ENCODE measurements at regions not wholly inside any gene's neighbourhood (a gene's known extent, or its start where the extent isn't known, plus 50 kb on each side); places are given as distances from the start of the nearest gene placed in this dataset.
"Not testable (repeated sequence)": the region's sequence is repeated elsewhere in the genome, so short reads cannot be mapped to it uniquely, and the experiment has no call there.

- intact Hi-C loops (cut with micrococcal nuclease) = no loop called here
Observed at GRCh38 chr5:56763711-56764466, 51.5 kb upstream of the MAP3K1 start.

GRCh38 chr5:56763182-56763581, 52.2 kb upstream of the MAP3K1 start:
- intact Hi-C loops (cut with micrococcal nuclease) = no loop called here

- intact Hi-C loops (cut with micrococcal nuclease) = no loop called here
Observed at GRCh38 chr5:56761151-56761885, 54.0 kb upstream of the MAP3K1 start.

DNA sequence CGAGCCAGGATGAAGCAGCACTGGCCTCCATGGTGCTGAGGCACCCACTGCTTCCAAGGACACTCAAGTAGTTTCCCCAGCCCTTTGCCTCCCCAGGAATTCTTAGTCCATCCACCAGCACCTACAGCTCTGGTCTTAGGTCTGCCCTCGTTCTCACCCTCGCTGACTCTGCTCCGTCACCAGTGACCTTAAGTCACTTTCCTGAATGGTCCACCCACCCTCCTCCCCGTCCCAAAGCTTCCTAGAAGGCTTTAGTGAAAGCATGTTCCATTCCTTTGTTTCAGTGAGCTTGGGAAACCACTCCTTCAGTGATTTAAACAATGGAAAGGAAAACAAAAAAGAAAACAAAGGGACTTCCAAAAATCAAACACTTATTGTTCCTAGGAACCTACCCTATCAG, 54.6 kb upstream of the MAP3K1 start:
- intact Hi-C loops (cut with micrococcal nuclease) = no loop called here

DNA sequence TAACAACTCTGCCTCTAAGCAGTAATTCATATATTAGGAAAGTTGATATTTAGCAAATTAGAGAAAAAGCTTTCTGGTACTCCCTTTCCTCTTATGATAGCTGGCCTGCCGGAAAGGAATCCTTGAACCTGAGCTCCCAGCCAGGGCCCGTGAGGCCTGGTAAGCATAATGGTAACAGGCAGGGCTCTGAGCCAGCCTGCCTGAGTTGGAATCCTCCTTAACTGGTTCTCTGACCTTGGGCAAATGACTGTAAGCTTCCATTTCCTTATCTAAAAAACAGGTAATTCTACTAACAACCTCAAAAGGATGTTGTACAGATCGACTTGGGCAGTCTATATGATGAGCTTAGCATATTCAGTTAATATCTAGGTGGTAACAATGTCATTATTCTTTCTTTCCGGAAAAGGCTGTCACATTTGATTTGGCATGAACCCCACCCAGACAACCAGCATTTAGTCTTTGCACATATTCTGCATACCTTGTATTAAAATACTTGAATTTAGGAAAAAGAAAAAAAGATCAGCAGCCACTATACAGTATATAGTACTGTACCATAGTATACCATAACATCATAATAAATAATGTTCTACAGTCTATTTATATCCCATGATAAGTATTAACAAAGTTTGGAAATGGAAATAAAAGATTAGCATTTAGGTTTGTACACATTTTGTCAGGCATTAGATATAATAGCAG, 55.7 kb upstream of the MAP3K1 start:
- intact Hi-C loops (cut with micrococcal nuclease) = no loop called here

DNA sequence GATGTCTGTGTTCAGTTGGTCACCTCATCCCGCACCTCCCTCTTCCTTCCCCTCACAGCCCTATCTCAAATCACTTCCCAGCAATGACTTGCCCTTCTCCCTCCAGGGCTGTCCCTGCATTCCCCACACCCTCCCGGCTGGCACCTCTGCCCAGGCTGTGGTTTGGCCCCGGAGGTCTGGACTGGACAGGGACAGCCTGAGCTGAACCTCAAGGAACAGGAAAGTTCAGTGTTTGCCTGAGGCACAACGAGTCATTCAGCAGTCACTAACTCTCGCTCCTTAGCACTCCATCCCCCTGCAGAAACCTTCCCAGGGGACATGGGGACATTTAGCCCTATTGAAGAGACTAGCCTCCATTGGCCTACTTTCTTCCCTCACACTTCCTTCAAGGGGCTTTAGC, 58.3 kb upstream of the MAP3K1 start:
- intact Hi-C loops (cut with micrococcal nuclease) = no loop called here

GRCh38 chr5:56755036-56755555, 60.3 kb upstream of the MAP3K1 start:
- intact Hi-C loops (cut with micrococcal nuclease) = no loop called here

GRCh38 chr5:56753588-56753987, 61.8 kb upstream of the MAP3K1 start:
- intact Hi-C loops (cut with micrococcal nuclease) = not testable (repeated sequence)

GRCh38 chr5:56751572-56752313, 63.6 kb upstream of the MAP3K1 start:
- intact Hi-C loops (cut with micrococcal nuclease) = no loop called here

- intact Hi-C loops (cut with micrococcal nuclease) = no loop called here
Observed at GRCh38 chr5:56749842-56750241, 65.5 kb upstream of the MAP3K1 start.

GRCh38 chr5:56746553-56747339, 68.6 kb upstream of the MAP3K1 start:
- intact Hi-C loops (cut with micrococcal nuclease) = no loop called here

- intact Hi-C loops (cut with micrococcal nuclease) = no loop called here
Observed at GRCh38 chr5:56745864-56746263, 69.5 kb upstream of the MAP3K1 start.

DNA sequence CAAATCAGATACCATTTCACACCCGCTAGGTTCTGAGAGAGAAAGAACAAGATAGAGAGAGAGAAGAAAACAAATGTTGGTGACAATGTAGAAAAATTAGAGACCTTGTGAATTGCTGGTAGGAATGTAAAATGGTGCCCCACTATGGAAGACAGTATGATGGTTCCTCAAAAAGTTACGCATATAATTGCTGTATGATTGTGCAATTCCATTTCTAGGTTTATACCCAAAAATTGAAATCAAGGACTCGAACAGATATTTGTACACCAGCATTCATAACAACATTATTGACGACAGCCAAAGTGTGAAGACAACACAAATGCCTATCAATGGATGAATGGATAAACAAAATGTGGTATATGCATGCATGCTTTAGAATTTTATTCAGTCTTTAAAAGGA, 74.5 kb upstream of the MAP3K1 start:
- intact Hi-C loops (cut with micrococcal nuclease) = no loop called here

DNA sequence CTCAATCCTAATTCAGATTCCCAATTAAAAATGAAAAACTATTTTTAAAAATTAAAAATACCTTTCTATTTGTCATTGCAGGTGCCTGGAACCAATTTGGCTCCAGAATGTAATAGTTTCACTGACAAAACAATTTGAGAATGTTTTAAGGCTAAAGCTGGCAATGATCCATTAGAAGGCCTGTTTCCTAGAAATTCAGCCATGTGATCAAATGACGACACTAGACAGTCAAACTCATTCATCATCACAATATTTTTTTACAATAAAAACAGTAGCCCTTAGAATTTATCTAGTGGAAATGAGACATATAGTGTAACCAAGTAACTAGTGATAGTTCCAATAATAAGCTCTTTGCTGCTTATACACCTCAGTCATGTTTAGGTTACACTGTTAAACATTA, 75.4 kb upstream of the MAP3K1 start:
- intact Hi-C loops (cut with micrococcal nuclease) = loop anchor here (5.0 kb wide), 1 partner anchor 258 kb away; no protein-coding TSS in a partner anchor

DNA sequence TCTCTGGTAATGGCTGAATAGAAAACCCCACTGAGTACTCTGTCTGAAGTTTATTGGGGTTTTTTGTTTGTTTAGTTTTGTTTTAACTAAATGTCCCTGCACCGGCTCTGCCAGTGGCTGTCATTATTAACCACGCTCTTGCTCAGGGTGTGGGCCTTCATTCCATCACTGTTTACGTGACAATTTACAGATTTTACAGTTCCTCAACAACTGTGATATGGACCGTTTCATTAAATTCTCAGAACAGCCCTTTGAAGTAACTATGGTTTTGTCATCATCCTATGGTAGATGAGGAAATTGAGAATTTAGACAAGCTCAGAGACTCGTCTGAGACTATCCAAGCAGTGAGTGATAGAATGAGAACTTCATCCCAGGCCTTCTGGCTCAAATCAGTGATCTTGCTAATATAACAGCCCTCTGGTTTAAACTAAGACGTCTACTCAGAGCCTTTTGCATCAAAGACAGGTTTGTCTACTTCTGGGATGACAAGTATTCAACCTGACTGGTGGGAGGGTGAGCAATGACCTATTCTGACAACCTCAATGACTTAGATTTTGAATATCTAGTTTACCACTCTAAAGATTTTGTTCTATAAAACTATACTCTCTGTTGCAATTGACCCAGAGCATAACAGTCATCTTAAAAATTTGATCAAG, 77.3 kb upstream of the MAP3K1 start:
- intact Hi-C loops (cut with micrococcal nuclease) = loop anchor here (1.0 to 5.0 kb wide), 3 partner anchors 27 to 256 kb away; partner anchors contain the start of gene MAP3K1

DNA sequence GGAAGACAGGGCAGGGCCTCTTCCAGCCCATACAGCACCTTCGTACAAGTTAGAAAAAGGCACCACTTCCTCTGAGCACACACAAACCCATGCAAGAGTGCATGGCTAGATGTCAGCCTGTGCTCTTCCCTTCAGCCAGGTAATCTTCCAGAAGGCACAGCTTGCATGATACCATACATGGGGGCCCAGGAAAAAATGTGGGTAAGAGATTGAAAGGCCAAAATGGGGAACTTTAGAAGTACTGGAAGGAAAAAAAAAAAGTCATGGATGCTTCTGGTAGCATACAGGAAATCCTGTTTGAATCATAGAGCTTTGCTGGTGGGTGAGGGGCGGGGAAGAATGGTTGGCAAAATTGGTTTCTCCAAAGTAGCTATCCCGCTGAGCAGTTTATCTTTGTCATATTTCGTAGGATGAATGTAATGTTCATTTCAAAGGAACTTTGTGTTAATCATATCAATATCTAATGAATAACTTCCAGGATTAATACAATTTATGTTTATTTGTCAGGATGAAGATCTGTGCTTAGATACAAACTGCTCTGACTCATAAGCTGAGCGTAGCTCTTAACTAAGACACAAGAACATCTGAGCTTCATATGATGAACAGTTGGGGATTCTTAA, 78.2 kb upstream of the MAP3K1 start:
- intact Hi-C loops (cut with micrococcal nuclease) = loop anchor here (1.0 to 5.0 kb wide), 3 partner anchors 26 to 255 kb away; partner anchors contain the start of gene MAP3K1

GRCh38 chr5:56735849-56736641, 79.3 kb upstream of the MAP3K1 start:
- intact Hi-C loops (cut with micrococcal nuclease) = loop anchor here (2.0 to 5.0 kb wide), 2 partner anchors 79 to 254 kb away; partner anchors contain the start of gene MAP3K1

- intact Hi-C loops (cut with micrococcal nuclease) = no loop called here
Observed at GRCh38 chr5:56734091-56734694, 81.2 kb upstream of the MAP3K1 start.
